Prostate gland (tissue), 2 donors: ENCODE measurements at regions not wholly inside any gene's neighbourhood (a gene's known extent, or its start where the extent isn't known, plus 50 kb on each side); places are given as distances from the start of the nearest gene placed in this dataset.

ENCODE experiments used
- CTCF ChIP-seq, 4 experiments: fragments of 200-600 bp in 2 of 4; fragments of 450-650 bp in 2 of 4; sonication (generic) in 2 of 4; IDR thresholded peaks; 1 replicate in 3 of 4; 2 replicates in 1 of 4; pipeline ENCODE4 v1.5.1; 2016 to 2019; ENCODE audit warnings: antibody characterized with exemption in 4 of 4, mild to moderate bottlenecking in 2 of 4, moderate library complexity in 2 of 4
- POLR2AphosphoS5 ChIP-seq: sonication (generic); formaldehyde crosslinking; IDR thresholded peaks from one replicate; pipeline ENCODE4 v1.6.1; 2017; ENCODE audit warnings: antibody characterized with exemption

- no peak for TF ChIP-seq POLR2AphosphoS5
- no peak for TF ChIP-seq CTCF (IDR thresholded peaks at IDR 0.05)
Measured at GRCh38 chr9:87229108-87229507, 268.6 kb upstream of the DAPK1 start.
